Adrenal gland (tissue), 5 donors: ENCODE measurements at regions not wholly inside any gene's neighbourhood (a gene's known extent, or its start where the extent isn't known, plus 50 kb on each side); places are given as distances from the start of the nearest gene placed in this dataset.

Source experiments
- POLR2A ChIP-seq, 2 donors: fragments of 450-650 bp; IDR thresholded peaks; one replicate each; pipeline ENCODE4 v1.6.1; 2017; ENCODE audit warnings: antibody characterized with exemption in 2 of 2, mild to moderate bottlenecking in 2 of 2, moderate library complexity in 1 of 2
- TF ChIP-seq, protein P1 (sequence below), 6 experiments: fragments of 450-650 bp in 4 of 6; fragments of 200-600 bp in 2 of 6; sonication (generic) in 1 of 6; IDR thresholded peaks; 1 replicate in 5 of 6; 2 replicates in 1 of 6; pipeline versions ENCODE4 v1.5.1 to v1.8.0; 2016 to 2021; ENCODE audit warnings: antibody characterized with exemption in 6 of 6, mild to moderate bottlenecking in 2 of 6, moderate library complexity in 1 of 6
- donor health status: DM: no; HTN: no; CAD: no.

DNA sequence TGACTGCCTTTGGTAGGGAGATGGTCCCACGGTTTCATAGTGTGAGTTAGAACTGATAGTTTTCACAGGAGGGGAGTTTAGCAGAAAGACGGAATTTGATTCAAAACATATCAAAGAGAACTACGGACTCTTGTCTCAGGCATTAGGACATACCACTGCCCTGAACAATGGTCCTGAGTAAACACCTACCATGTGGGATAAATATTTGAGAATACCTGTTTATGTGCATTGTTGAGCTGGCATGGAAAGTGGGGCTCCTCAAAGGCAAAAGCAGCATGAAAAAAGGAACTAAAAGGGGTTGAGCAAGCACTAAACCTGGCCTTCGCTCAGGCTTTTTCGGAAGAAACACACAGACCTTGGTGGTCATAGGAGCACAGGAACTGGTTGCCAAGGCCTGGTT lies 144.4 kb downstream of the ZNF621 start:
- TF ChIP-seq, protein P1, sequence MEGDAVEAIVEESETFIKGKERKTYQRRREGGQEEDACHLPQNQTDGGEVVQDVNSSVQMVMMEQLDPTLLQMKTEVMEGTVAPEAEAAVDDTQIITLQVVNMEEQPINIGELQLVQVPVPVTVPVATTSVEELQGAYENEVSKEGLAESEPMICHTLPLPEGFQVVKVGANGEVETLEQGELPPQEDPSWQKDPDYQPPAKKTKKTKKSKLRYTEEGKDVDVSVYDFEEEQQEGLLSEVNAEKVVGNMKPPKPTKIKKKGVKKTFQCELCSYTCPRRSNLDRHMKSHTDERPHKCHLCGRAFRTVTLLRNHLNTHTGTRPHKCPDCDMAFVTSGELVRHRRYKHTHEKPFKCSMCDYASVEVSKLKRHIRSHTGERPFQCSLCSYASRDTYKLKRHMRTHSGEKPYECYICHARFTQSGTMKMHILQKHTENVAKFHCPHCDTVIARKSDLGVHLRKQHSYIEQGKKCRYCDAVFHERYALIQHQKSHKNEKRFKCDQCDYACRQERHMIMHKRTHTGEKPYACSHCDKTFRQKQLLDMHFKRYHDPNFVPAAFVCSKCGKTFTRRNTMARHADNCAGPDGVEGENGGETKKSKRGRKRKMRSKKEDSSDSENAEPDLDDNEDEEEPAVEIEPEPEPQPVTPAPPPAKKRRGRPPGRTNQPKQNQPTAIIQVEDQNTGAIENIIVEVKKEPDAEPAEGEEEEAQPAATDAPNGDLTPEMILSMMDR (IDR thresholded peaks at IDR 0.05): no peak
- no peak for TF ChIP-seq POLR2A (IDR thresholded peaks at IDR 0.05)
